Activated CD4-positive, alpha-beta T cell treated with anti-CD3 and anti-CD28 coated beads, Interleukin-2, amount 10 ng/mL, durations not matched to agents 7 days and 5 days (primary cell): ENCODE measurements at regions not wholly inside any gene's neighbourhood (a gene's known extent, or its start where the extent isn't known, plus 50 kb on each side); places are given as distances from the start of the nearest gene placed in this dataset.

Experiments
- CTCF ChIA-PET: fragments of 350-600 bp; sonication (Branson Sonifier 250); formaldehyde crosslinking; loops from one replicate; lab custom pipeline; 2021; ENCODE audit warnings: antibody characterized with exemption; lab: Charles Lee
- POLR2A ChIA-PET: fragments of 350-600 bp; sonication (Branson Sonifier 250); formaldehyde crosslinking; loops from one replicate; lab custom pipeline; 2021; ENCODE audit warnings: antibody characterized with exemption; lab: Charles Lee
- DNase-seq: peaks from one replicate; pipeline ENCODE4 v3.0.0-alpha.2; 2020
- H3K27ac Mint-ChIP-seq: one replicate; pipeline ENCODE4 v1.8.0; 2021; ENCODE audit warnings: mild to moderate bottlenecking, moderate library complexity, mixed read lengths
- H3K27me3 Mint-ChIP-seq: one replicate; pipeline ENCODE4 v1.8.0; 2021; ENCODE audit warnings: mixed read lengths
- H3K36me3 Mint-ChIP-seq: one replicate; pipeline ENCODE4 v1.8.0; 2021; ENCODE audit warnings: low read depth, mixed read lengths
- H3K4me1 Mint-ChIP-seq: one replicate; pipeline ENCODE4 v1.8.0; 2021; ENCODE audit warnings: mixed read lengths
- H3K4me3 Mint-ChIP-seq: one replicate; pipeline ENCODE4 v1.8.0; 2021; ENCODE audit warnings: mild to moderate bottlenecking, moderate library complexity, mixed read lengths
- H3K9me3 Mint-ChIP-seq: one replicate; pipeline ENCODE4 v1.8.0; 2021; ENCODE audit warnings: mixed read lengths

DNA sequence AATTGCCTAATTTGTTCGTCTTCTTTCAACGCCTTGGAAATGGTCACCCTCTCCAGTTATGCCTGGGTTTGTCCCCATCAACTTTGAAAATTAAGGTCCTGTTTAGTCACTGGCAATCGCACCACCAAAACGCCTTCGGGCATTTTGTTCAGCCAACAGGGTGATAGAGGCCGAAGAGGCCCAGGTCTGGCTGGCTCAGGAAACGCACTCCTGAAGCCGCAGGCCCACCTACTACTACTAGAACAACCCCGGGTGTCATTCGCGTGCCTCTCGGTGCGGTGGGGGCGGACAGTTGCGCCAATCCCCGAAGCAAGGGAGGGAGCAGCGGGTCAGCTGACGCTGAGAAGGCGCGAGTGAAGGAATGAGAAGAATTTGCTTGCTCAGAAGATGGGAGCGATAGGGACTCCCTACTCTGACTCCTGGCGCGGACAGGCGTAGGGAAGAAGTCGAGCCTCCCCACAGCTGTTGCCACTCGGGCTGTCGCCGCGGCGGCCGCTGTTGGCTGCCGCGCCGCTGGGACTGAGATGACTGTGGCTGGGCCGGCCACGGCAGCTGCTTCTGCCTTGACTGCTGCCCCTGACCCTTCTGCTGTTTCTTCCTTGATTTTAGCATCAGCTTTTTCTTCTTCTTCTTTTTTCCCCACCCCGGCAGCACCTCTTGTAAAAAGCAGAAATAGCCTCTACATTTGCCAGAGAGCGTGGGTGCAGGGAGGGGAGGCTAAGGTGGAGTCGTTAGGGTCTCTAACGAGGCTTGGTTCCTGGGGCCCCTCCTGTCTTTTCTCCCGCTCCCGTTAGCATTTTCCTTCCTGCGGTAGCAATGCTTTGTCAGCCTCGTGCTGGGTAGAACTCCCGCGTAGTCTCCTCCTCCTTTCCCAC is 387.6 kb downstream of the FIGN start:
- Mint-ChIP-seq H3K9me3 (no peaks in the 10 kb centered on the region), H3K27me3 (peaks cover 19% of the 10 kb centered on the region), H3K4me1 (no peaks in the 10 kb centered on the region), H3K27ac (no peak overlapping the region), H3K36me3 (no peaks in the 10 kb centered on the region), H3K4me3 (no peak overlapping the region)
- ChIA-PET POLR2A (no interaction called here), CTCF (interaction anchor here (0.6 kb wide), 1 partner anchor 1564 kb away, joined by 3 read pairs; no protein-coding TSS in a partner anchor)
- no peak for DNase-seq

DNA sequence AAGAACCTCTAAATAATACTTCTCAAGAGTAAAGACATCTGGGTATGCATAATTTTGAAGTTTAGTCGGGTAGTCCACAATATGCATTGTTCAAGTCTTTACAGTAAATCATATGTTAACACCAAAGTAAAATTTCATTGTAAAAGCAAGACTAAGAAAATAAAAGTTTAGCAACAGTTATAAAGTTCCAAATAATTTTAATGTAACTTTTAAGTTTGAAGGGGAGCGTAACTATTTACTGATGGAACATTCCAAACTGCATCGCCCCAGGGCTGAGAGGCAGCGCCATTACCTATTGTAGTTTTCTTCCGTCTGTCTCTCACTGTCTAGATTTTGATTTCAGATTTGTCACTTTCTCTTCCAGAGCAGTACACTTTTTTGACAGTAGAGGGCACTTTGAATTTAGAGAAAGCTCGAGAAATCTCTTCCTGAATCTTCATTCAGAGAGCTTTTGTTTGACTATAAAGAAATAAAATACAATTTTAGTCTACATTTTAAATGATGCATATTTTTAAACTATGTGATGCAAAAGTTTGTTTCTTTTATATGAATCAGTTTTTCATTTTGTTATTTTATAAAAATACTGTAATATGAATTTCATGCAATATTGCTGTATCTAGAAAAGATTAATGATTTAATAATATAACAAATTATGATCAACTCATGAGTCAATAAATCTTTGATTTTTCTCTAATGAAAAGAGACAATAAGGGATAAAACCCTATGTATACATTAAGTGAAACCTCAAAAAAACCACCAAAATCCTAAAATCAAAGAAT is 389.8 kb downstream of the FIGN start:
- Mint-ChIP-seq H3K36me3 (no peaks in the 10 kb centered on the region), H3K9me3 (no peaks in the 10 kb centered on the region), H3K27ac (no peak overlapping the region), H3K27me3 (peaks cover 19% of the 10 kb centered on the region), H3K4me3 (no peak overlapping the region), H3K4me1 (no peaks in the 10 kb centered on the region)
- ChIA-PET POLR2A (no interaction called here), CTCF (no interaction called here)
- DNase-seq, result no peak

- H3K4me3 Mint-ChIP-seq, result no peak overlapping the region
- ChIA-PET POLR2A (no interaction called here), CTCF (no interaction called here)
- H3K27me3 Mint-ChIP-seq, result peaks cover 7% of the 10 kb centered on the region
- no peaks in the 10 kb centered on the region for H3K9me3 Mint-ChIP-seq
- H3K36me3 Mint-ChIP-seq, result no peaks in the 10 kb centered on the region
- no peak overlapping the region for H3K27ac Mint-ChIP-seq
- no peaks in the 10 kb centered on the region for H3K4me1 Mint-ChIP-seq
- no peak for DNase-seq
Measured at GRCh38 chr2:163343316-163343715, 392.5 kb downstream of the FIGN start.

GRCh38 chr2:163341426-163341825 is 394.4 kb downstream of the FIGN start:
- Mint-ChIP-seq H3K9me3 (no peaks in the 10 kb centered on the region), H3K4me3 (no peak overlapping the region), H3K27me3 (no peaks in the 10 kb centered on the region), H3K27ac (no peak overlapping the region), H3K36me3 (no peaks in the 10 kb centered on the region), H3K4me1 (no peaks in the 10 kb centered on the region)
- DNase-seq, result no peak
- ChIA-PET CTCF (interaction anchor here (0.9 kb wide), 1 partner anchor 22 kb away, joined by 4 read pairs; no protein-coding TSS in a partner anchor), POLR2A (no interaction called here)

DNA sequence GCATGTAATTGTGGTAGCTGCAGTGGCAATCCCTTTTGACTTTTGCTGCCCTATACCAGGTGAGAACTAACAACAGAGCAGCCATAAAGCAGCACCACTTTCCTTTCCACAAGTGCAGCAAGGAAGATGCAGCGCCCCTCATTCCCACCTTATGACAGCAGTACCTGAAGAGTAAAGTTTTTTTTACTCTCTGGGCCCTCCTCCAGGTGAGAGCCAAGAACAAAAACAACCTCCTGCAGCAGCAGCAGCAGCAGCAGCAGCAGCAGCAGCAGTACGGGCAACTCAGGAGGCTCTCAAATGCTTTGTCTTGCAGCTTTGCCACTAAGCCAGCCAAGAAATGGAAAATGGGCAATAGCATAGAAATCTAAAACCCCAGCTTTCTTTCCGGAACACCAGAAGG is 397.5 kb downstream of the FIGN start:
- CTCF ChIA-PET, result no interaction called here
- Mint-ChIP-seq H3K27me3 (no peaks in the 10 kb centered on the region), H3K9me3 (no peaks in the 10 kb centered on the region)

GRCh38 chr2:163324677-163325076 is 411.1 kb downstream of the FIGN start:
- no peak overlapping the region for H3K4me3 Mint-ChIP-seq
- CTCF ChIA-PET, result no interaction called here
- no peak overlapping the region for H3K27ac Mint-ChIP-seq
- DNase-seq, result no peak
- POLR2A ChIA-PET, result no interaction called here
- no peaks in the 10 kb centered on the region for H3K9me3 Mint-ChIP-seq
- H3K27me3 Mint-ChIP-seq, result no peaks in the 10 kb centered on the region
- no peaks in the 10 kb centered on the region for H3K36me3 Mint-ChIP-seq
- no peaks in the 10 kb centered on the region for H3K4me1 Mint-ChIP-seq

More for the DNA sequence above, 397.5 kb downstream of the FIGN start:
- Mint-ChIP-seq H3K27ac (no peak overlapping the region), H3K4me1 (no peaks in the 10 kb centered on the region), H3K4me3 (no peak overlapping the region), H3K36me3 (no peaks in the 10 kb centered on the region)
- DNase-seq, result no peak
- POLR2A ChIA-PET, result no interaction called here

GRCh38 chr2:163319006-163319405 is 416.8 kb downstream of the FIGN start:
- Mint-ChIP-seq H3K36me3 (no peaks in the 10 kb centered on the region), H3K27ac (no peak overlapping the region), H3K9me3 (no peaks in the 10 kb centered on the region), H3K27me3 (no peaks in the 10 kb centered on the region), H3K4me1 (no peaks in the 10 kb centered on the region), H3K4me3 (no peak overlapping the region)
- no peak for DNase-seq
- POLR2A ChIA-PET, result no interaction called here
- CTCF ChIA-PET, result interaction anchor here (1.0 kb wide), 1 partner anchor 22 kb away, joined by 4 read pairs; no protein-coding TSS in a partner anchor

- POLR2A ChIA-PET, result no interaction called here
Measured at GRCh38 chr2:163314712-163315111, 421.1 kb downstream of the FIGN start.

GRCh38 chr2:163312713-163313112 is 423.1 kb downstream of the FIGN start:
- Mint-ChIP-seq H3K36me3 (no peaks in the 10 kb centered on the region), H3K27ac (no peak overlapping the region), H3K9me3 (no peaks in the 10 kb centered on the region), H3K27me3 (no peaks in the 10 kb centered on the region), H3K4me3 (no peak overlapping the region), H3K4me1 (no peaks in the 10 kb centered on the region)
- POLR2A ChIA-PET, result no interaction called here
- DNase-seq, result no peak
- CTCF ChIA-PET, result no interaction called here

More at GRCh38 chr2:163314712-163315111, 421.1 kb downstream of the FIGN start:
- H3K9me3 Mint-ChIP-seq, result no peaks in the 10 kb centered on the region
- H3K4me1 Mint-ChIP-seq, result no peaks in the 10 kb centered on the region
- no peak overlapping the region for H3K4me3 Mint-ChIP-seq
- no peak for DNase-seq
- H3K36me3 Mint-ChIP-seq, result no peaks in the 10 kb centered on the region
- no peak overlapping the region for H3K27ac Mint-ChIP-seq
- H3K27me3 Mint-ChIP-seq, result no peaks in the 10 kb centered on the region
- CTCF ChIA-PET, result no interaction called here

GRCh38 chr2:163306647-163307046 is 429.2 kb downstream of the FIGN start:
- ChIA-PET CTCF (no interaction called here), POLR2A (no interaction called here)
- Mint-ChIP-seq H3K4me3 (no peak overlapping the region), H3K36me3 (no peaks in the 10 kb centered on the region), H3K27ac (no peak overlapping the region), H3K27me3 (no peaks in the 10 kb centered on the region), H3K4me1 (no peaks in the 10 kb centered on the region), H3K9me3 (peaks cover 5% of the 10 kb centered on the region)
- no peak for DNase-seq

- ChIA-PET POLR2A (no interaction called here), CTCF (no interaction called here)
- H3K27ac Mint-ChIP-seq, result no peak overlapping the region
- H3K9me3 Mint-ChIP-seq, result peaks cover 2% of the 10 kb centered on the region
- H3K4me1 Mint-ChIP-seq, result no peaks in the 10 kb centered on the region
- DNase-seq, result no peak
- H3K36me3 Mint-ChIP-seq, result no peaks in the 10 kb centered on the region
- no peak overlapping the region for H3K4me3 Mint-ChIP-seq
- H3K27me3 Mint-ChIP-seq, result no peaks in the 10 kb centered on the region
Measured at GRCh38 chr2:163302141-163302540, 433.7 kb downstream of the FIGN start.

DNA sequence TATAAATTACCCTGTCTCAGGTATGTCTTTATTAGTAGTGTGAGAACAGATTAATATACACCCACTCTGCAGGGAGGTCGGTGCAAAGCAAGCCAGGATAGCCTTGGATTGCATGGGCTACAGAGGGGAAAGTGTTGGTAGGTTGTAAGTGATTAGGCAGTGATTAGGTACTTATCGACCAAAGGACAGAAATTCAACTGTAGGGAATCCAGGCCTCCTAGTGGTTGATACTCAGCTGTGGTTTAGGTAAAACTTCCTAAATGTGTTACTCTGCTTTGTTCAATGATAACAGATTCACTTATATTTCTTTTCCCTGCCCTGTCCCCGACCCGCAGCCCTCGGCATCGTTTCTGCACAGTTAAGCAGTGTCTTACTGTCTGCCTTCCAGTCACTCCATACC is 444.0 kb downstream of the FIGN start:
- no peaks in the 10 kb centered on the region for H3K36me3 Mint-ChIP-seq
- DNase-seq, result no peak
- POLR2A ChIA-PET, result no interaction called here
- no peaks in the 10 kb centered on the region for H3K4me1 Mint-ChIP-seq
- H3K27me3 Mint-ChIP-seq, result no peaks in the 10 kb centered on the region
- H3K27ac Mint-ChIP-seq, result no peak overlapping the region
- no peak overlapping the region for H3K4me3 Mint-ChIP-seq
- CTCF ChIA-PET, result no interaction called here
- peaks cover 2% of the 10 kb centered on the region for H3K9me3 Mint-ChIP-seq

- no peak overlapping the region for H3K27ac Mint-ChIP-seq
- H3K4me3 Mint-ChIP-seq, result no peak overlapping the region
- CTCF ChIA-PET, result no interaction called here
- H3K36me3 Mint-ChIP-seq, result no peaks in the 10 kb centered on the region
- DNase-seq, result no peak
- H3K27me3 Mint-ChIP-seq, result no peaks in the 10 kb centered on the region
- POLR2A ChIA-PET, result no interaction called here
- H3K9me3 Mint-ChIP-seq, result peaks cover 2% of the 10 kb centered on the region
- no peaks in the 10 kb centered on the region for H3K4me1 Mint-ChIP-seq
Measured at GRCh38 chr2:163281717-163282116, 443.1 kb upstream of the KCNH7 start.
